Dendritic cell treated with granulocyte-macrophage colony-stimulating factor and Interleukin-4, amounts not matched to agents 40 ng/mL and 50 ng/mL, for 4 days (primary cell): ENCODE measurements at regions not wholly inside any gene's neighbourhood (a gene's known extent, or its start where the extent isn't known, plus 50 kb on each side); places are given as distances from the start of the nearest gene placed in this dataset.

Source experiments
- H3K27ac Mint-ChIP-seq: one replicate; pipeline ENCODE4 v1.8.0; 2022; ENCODE audit warnings: mild to moderate bottlenecking, mixed read lengths
- H3K27me3 Mint-ChIP-seq: one replicate; pipeline ENCODE4 v1.8.0; 2022; ENCODE audit warnings: mild to moderate bottlenecking, mixed read lengths
- H3K36me3 Mint-ChIP-seq: one replicate; pipeline ENCODE4 v1.8.0; 2022; ENCODE audit warnings: low read depth, mixed read lengths
- H3K4me1 Mint-ChIP-seq: one replicate; pipeline ENCODE4 v1.8.0; 2022; ENCODE audit warnings: low read depth, mixed read lengths
- H3K4me3 Mint-ChIP-seq: one replicate; pipeline ENCODE4 v1.8.0; 2022; ENCODE audit warnings: mild to moderate bottlenecking, moderate library complexity, mixed read lengths
- H3K9me3 Mint-ChIP-seq: one replicate; pipeline ENCODE4 v1.8.0; 2022; ENCODE audit warnings: mixed read lengths
- intact Hi-C: fragments of 100-400 bp; cut with micrococcal nuclease; formaldehyde crosslinking; loops from one replicate; pipeline ENCODE4 v1.15.0; 2022

DNA sequence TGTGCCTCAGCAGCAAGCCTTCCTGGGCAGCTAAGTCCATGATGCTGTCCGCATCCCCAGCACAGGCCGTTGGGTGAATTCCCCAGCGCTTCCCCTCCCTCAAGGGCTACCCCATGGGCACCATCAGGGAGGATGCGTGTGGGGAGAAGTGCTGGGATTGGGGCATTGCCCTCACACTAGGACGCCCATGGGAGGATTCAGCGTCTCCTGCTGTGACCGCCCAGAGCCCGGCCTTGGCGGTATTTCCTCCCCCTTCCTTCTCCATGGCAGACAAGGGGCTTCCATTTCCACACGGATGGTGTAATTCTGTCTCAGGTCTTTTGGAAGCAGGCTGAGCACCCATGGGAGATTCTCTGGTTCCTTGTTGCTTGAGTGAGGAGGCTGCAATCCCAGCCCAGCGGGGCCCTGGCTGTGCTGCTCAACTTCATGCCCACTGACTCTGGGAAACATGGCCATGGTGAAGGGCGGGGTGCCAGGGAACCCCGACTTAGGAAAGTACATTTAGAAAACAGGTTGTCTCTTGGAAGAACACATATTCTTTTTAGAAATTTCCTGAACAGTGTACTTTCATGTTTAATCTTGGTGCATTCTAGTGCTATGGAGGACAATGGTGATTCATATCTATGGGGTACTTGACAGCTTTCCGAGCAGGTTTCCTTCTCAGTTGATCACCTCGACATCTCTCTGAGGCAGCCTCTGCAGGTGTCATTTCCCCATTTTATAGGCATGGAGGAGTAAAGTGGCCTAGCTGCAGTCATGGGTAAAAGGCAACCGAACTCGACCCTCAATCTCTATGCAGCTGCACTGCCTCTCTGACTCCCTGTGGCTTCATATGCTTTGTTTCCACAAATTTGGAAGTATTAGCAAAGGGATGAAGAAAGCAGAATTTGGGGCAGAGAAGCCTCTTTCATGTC lies 178.2 kb upstream of the CST7 start:
- no peaks in the 10 kb centered on the region for H3K36me3 Mint-ChIP-seq
- H3K4me1 Mint-ChIP-seq: no peaks in the 10 kb centered on the region
- intact Hi-C loops: no loop called here
- H3K4me3 Mint-ChIP-seq: no peak overlapping the region
- H3K9me3 Mint-ChIP-seq: peaks cover 8% of the 10 kb centered on the region
- peaks cover 10% of the 10 kb centered on the region for H3K27me3 Mint-ChIP-seq
- no peak overlapping the region for H3K27ac Mint-ChIP-seq

- intact Hi-C loops: no loop called here
- Mint-ChIP-seq H3K36me3 (no peaks in the 10 kb centered on the region), H3K27me3 (peaks cover 10% of the 10 kb centered on the region), H3K4me3 (no peak overlapping the region), H3K27ac (no peak overlapping the region), H3K4me1 (no peaks in the 10 kb centered on the region), H3K9me3 (peaks cover 15% of the 10 kb centered on the region)
Observed at GRCh38 chr20:24771542-24772061, 177.5 kb upstream of the CST7 start.

DNA sequence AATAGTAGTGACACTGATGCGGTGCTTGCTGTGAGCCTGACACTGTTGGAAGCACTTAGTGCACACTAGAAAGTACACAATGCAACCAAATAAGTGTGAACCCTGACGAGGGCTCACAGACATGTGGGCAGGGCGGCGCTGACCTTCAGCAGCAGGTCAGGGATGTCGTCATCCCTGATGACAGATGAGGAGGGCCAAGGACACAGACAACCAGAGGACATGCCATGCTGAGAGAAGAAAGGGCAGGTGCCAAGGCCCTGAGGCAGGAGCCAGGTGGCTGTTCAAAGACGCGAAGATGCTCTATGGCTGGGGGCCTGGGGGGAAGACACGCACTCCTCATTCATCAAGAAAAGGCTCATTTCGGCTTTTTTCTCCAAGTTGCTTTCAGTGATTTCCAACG lies 176.4 kb upstream of the CST7 start:
- no peak overlapping the region for H3K4me3 Mint-ChIP-seq
- no peaks in the 10 kb centered on the region for H3K36me3 Mint-ChIP-seq
- intact Hi-C loops: no loop called here
- no peaks in the 10 kb centered on the region for H3K4me1 Mint-ChIP-seq
- peaks cover 18% of the 10 kb centered on the region for H3K9me3 Mint-ChIP-seq
- H3K27ac Mint-ChIP-seq: no peak overlapping the region
- H3K27me3 Mint-ChIP-seq: peaks cover 10% of the 10 kb centered on the region

DNA sequence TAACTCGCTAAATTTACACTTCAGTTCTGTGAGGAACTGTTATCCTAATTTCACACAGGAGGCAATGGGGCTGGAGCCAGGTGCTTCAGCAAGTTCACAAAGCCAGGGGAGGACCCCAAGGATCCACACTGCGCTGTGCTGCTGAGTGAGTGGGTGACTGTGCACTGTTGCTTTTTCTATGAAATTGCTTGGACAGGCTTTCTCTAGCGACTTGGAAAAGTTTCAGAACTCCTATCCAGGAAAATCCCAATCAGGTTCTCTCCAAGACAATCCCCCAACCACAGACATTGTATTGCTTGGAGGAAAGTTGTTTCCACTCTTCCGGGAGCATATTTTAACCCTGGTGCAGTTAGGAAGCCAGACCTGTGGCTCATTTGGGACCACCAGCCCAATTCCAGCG lies 175.9 kb upstream of the CST7 start:
- Mint-ChIP-seq H3K4me1 (no peaks in the 10 kb centered on the region), H3K4me3 (no peak overlapping the region), H3K9me3 (peaks cover 18% of the 10 kb centered on the region), H3K27me3 (peaks cover 11% of the 10 kb centered on the region), H3K27ac (no peak overlapping the region), H3K36me3 (no peaks in the 10 kb centered on the region)
- intact Hi-C loops: no loop called here

DNA sequence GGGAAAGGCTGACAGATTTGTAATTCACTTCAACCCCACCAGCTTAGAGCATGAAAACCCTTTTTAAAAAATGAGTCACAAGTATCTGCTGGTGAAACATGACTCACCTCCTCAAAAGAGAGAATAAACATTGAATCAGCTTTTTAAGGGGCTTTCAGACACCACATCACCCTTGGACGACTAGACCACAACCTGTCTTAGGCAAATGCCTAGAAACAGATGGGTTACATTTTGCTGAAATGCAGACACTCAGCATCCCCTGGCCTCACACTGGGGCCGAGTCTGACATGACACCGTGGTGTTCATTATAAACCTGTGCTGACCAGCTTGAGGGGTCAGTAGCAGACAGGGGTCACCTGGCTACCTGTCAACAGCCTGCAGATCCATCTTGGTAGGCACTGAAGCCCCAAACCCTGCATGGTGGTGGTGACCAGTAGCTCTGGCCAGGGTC lies 175.3 kb upstream of the CST7 start:
- H3K9me3 Mint-ChIP-seq: peaks cover 18% of the 10 kb centered on the region
- no peaks in the 10 kb centered on the region for H3K36me3 Mint-ChIP-seq
- H3K27me3 Mint-ChIP-seq: peaks cover 16% of the 10 kb centered on the region
- H3K4me1 Mint-ChIP-seq: no peaks in the 10 kb centered on the region
- H3K27ac Mint-ChIP-seq: no peak overlapping the region
- intact Hi-C loops: no loop called here
- no peak overlapping the region for H3K4me3 Mint-ChIP-seq

GRCh38 chr20:24775966-24776365 lies 173.1 kb upstream of the CST7 start:
- peaks cover 21% of the 10 kb centered on the region for H3K27me3 Mint-ChIP-seq

DNA sequence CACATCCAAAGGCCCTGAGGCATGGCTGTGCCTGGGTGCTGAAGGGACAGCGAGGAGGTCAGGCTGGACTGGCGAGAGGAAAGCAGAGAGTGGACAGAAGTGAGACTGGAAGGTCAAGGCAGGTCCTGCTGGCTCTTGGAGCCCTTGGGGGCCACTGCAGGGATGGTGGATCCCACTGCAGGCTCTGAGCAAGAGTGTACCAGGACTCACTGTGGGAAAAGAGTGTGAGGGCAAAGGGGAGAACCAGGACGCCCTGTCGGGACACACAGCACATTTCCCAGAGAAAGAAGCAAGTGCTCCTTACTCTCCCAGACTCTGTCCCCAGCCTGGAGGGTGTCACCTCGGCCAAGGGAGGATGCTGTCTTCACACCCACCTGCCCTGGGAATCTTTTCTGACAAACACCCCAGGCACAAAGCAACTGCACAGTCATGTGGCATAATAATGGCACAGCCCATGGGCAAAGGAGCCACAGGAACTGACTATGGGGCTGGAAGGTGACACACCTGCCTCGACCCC lies 172.3 kb upstream of the CST7 start:
- Mint-ChIP-seq H3K4me3 (no peak overlapping the region), H3K36me3 (no peaks in the 10 kb centered on the region), H3K27ac (no peak overlapping the region), H3K27me3 (peaks cover 15% of the 10 kb centered on the region), H3K4me1 (no peaks in the 10 kb centered on the region), H3K9me3 (peaks cover 18% of the 10 kb centered on the region)
- intact Hi-C loops: no loop called here

More at GRCh38 chr20:24775966-24776365, 173.1 kb upstream of the CST7 start:
- H3K9me3 Mint-ChIP-seq: peaks cover 18% of the 10 kb centered on the region
- H3K4me1 Mint-ChIP-seq: no peaks in the 10 kb centered on the region
- H3K36me3 Mint-ChIP-seq: no peaks in the 10 kb centered on the region
- no peak overlapping the region for H3K27ac Mint-ChIP-seq
- intact Hi-C loops: no loop called here
- no peak overlapping the region for H3K4me3 Mint-ChIP-seq

DNA sequence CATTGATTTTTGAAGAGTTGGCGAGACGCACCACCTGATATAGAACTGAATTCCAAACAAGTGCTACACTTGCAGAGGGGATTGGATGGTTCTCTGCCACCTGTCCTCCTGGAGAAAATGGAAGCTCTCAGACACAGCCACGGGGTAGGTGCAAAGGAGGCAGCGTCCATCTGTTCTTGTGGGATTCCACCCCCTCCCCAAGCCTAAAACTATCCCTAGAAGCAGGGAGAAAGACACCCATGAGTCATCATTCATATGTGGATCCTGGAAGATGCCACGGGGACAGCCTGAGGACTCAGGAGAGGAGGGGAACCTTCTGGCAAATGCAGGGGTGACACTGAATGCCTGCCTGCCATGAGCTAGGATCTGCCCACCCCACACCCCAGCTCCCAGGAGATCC lies 171.3 kb upstream of the CST7 start:
- peaks cover 11% of the 10 kb centered on the region for H3K27me3 Mint-ChIP-seq

GRCh38 chr20:24778585-24779031 lies 170.5 kb upstream of the CST7 start:
- H3K9me3 Mint-ChIP-seq: peaks cover 18% of the 10 kb centered on the region
- H3K36me3 Mint-ChIP-seq: no peaks in the 10 kb centered on the region
- H3K27me3 Mint-ChIP-seq: peaks cover 11% of the 10 kb centered on the region
- no peak overlapping the region for H3K27ac Mint-ChIP-seq
- intact Hi-C loops: no loop called here
- H3K4me3 Mint-ChIP-seq: no peak overlapping the region
- H3K4me1 Mint-ChIP-seq: no peaks in the 10 kb centered on the region

More for the DNA sequence above, 171.3 kb upstream of the CST7 start:
- H3K9me3 Mint-ChIP-seq: peaks cover 18% of the 10 kb centered on the region
- no peaks in the 10 kb centered on the region for H3K36me3 Mint-ChIP-seq
- no peak overlapping the region for H3K27ac Mint-ChIP-seq
- no peak overlapping the region for H3K4me3 Mint-ChIP-seq
- intact Hi-C loops: no loop called here
- no peaks in the 10 kb centered on the region for H3K4me1 Mint-ChIP-seq

GRCh38 chr20:24779131-24779530 lies 169.9 kb upstream of the CST7 start:
- H3K4me3 Mint-ChIP-seq: no peak overlapping the region
- no peaks in the 10 kb centered on the region for H3K4me1 Mint-ChIP-seq
- H3K36me3 Mint-ChIP-seq: no peaks in the 10 kb centered on the region
- H3K27ac Mint-ChIP-seq: no peak overlapping the region
- intact Hi-C loops: no loop called here
- peaks cover 18% of the 10 kb centered on the region for H3K9me3 Mint-ChIP-seq
- H3K27me3 Mint-ChIP-seq: peaks cover 11% of the 10 kb centered on the region

- Mint-ChIP-seq H3K4me1 (peaks cover 4% of the 10 kb centered on the region), H3K27me3 (peaks cover 11% of the 10 kb centered on the region), H3K27ac (no peak overlapping the region), H3K9me3 (peaks cover 13% of the 10 kb centered on the region), H3K4me3 (no peak overlapping the region), H3K36me3 (no peaks in the 10 kb centered on the region)
- intact Hi-C loops: no loop called here
Observed at GRCh38 chr20:24779946-24780345, 169.1 kb upstream of the CST7 start.

- Mint-ChIP-seq H3K4me3 (no peak overlapping the region), H3K27ac (no peak overlapping the region), H3K27me3 (peaks cover 11% of the 10 kb centered on the region), H3K36me3 (no peaks in the 10 kb centered on the region), H3K9me3 (peaks cover 9% of the 10 kb centered on the region), H3K4me1 (peaks cover 12% of the 10 kb centered on the region)
- intact Hi-C loops: no loop called here
Observed at GRCh38 chr20:24780674-24781417, 168.2 kb upstream of the CST7 start.

GRCh38 chr20:24781418-24781980 lies 167.6 kb upstream of the CST7 start:
- intact Hi-C loops: no loop called here
- peaks cover 11% of the 10 kb centered on the region for H3K27me3 Mint-ChIP-seq

More at GRCh38 chr20:24781418-24781980, 167.6 kb upstream of the CST7 start:
- H3K36me3 Mint-ChIP-seq: no peaks in the 10 kb centered on the region
- no peak overlapping the region for H3K27ac Mint-ChIP-seq
- H3K4me3 Mint-ChIP-seq: no peak overlapping the region
- peaks cover 4% of the 10 kb centered on the region for H3K9me3 Mint-ChIP-seq
- H3K4me1 Mint-ChIP-seq: peaks cover 14% of the 10 kb centered on the region
